ENCODE measurements at regions not wholly inside any gene's neighbourhood (a gene's known extent, or its start where the extent isn't known, plus 50 kb on each side); places are given as distances from the start of the nearest gene placed in this dataset.
"Not testable (repeated sequence)": the region's sequence is repeated elsewhere in the genome, so short reads cannot be mapped to it uniquely, and the experiment has no call there.

DNA sequence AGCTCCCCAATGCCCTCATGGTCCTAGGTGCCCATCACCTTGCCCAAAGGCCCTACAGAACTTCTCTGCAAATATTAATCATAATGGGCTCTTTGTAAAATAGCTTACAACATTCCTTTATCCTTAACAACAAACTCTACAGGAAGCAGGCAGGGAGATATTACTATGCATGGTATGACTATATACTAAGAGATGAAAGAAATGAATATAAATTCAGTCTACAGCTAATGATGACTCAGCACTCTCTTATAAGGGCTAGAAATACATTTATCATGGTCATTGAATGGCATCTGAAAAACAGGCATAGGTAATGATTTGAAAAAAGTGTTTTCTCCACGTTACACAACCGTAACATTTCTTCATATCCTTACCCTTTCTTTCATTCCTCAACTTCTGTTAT, 254.8 kb upstream of the DSEL start:
- Histone ChIP-seq H3K27ac (ENCODE audit: low read depth, low read length) (no peak overlapping the region), H3K9me2 (replicated peaks; ENCODE audit: control insufficient read depth, low read length) (no peaks in the 10 kb centered on the region), H3K4me1 (ENCODE audit: control insufficient read depth, low read length) (no peaks in the 10 kb centered on the region), H3K36me3 (ENCODE audit: control insufficient read depth, low read length) (no peaks in the 10 kb centered on the region), H3F3A (ENCODE audit: control insufficient read depth, insufficient read depth) (no peaks in the 10 kb centered on the region), H3K4me2 (ENCODE audit: low read length) (no peak overlapping the region), H3K4me3 (ENCODE audit: low read length) (no peak overlapping the region), H3K27me3 (ENCODE audit: control insufficient read depth, low read length) (no peaks in the 10 kb centered on the region), H4K20me1 (ENCODE audit: control insufficient read depth, insufficient read depth, low read depth, low read length) (no peaks in the 10 kb centered on the region), H3K9me3 (ENCODE audit: control insufficient read depth, insufficient read depth, low read length) (no peaks in the 10 kb centered on the region), H3K79me2 (ENCODE audit: control insufficient read depth, low read length) (no peaks in the 10 kb centered on the region)
- TF ChIP-seq, protein P1, sequence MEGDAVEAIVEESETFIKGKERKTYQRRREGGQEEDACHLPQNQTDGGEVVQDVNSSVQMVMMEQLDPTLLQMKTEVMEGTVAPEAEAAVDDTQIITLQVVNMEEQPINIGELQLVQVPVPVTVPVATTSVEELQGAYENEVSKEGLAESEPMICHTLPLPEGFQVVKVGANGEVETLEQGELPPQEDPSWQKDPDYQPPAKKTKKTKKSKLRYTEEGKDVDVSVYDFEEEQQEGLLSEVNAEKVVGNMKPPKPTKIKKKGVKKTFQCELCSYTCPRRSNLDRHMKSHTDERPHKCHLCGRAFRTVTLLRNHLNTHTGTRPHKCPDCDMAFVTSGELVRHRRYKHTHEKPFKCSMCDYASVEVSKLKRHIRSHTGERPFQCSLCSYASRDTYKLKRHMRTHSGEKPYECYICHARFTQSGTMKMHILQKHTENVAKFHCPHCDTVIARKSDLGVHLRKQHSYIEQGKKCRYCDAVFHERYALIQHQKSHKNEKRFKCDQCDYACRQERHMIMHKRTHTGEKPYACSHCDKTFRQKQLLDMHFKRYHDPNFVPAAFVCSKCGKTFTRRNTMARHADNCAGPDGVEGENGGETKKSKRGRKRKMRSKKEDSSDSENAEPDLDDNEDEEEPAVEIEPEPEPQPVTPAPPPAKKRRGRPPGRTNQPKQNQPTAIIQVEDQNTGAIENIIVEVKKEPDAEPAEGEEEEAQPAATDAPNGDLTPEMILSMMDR (IDR thresholded peaks at IDR 0.05; ENCODE audit: low read depth, low read length, poor library complexity, severe bottlenecking): no peak
- TF ChIP-seq EZH2phosphoT487 (IDR thresholded peaks at IDR 0.05; ENCODE audit: borderline replicate concordance, low read length): no peak

DNA sequence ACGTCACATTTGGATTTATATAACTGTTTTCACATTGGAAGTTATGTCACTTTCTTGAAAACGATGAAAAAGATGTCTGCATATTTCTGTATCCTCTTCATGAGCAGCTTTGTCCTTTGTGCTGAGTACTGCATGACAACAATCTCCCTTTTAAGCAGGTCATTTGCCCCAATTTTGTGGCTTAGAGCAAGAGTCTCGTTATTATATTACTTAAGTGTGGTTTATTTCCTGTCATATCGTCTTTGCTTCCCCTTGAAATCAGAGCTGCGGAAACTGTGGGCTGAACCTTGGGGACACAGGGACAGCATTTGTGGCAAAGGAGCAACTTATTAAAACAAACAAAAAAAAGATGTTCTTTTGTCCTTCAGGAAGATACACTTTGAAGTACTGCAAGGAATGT, 254.0 kb upstream of the DSEL start:
- H3K4me1 ChIP-seq (ENCODE audit: control insufficient read depth, low read length): no peaks in the 10 kb centered on the region
- H3K27ac ChIP-seq (ENCODE audit: low read depth, low read length): no peak overlapping the region
- no peaks in the 10 kb centered on the region for H3K36me3 ChIP-seq (ENCODE audit: control insufficient read depth, low read length)
- H3K9me2 ChIP-seq (replicated peaks; ENCODE audit: control insufficient read depth, low read length): no peaks in the 10 kb centered on the region
- no peaks in the 10 kb centered on the region for H3F3A ChIP-seq (ENCODE audit: control insufficient read depth, insufficient read depth)
- H3K4me3 ChIP-seq (ENCODE audit: low read length): no peak overlapping the region
- no peaks in the 10 kb centered on the region for H4K20me1 ChIP-seq (ENCODE audit: control insufficient read depth, insufficient read depth, low read depth, low read length)
- H3K27me3 ChIP-seq (ENCODE audit: control insufficient read depth, low read length): no peaks in the 10 kb centered on the region
- no peaks in the 10 kb centered on the region for H3K9me3 ChIP-seq (ENCODE audit: control insufficient read depth, insufficient read depth, low read length)
- TF ChIP-seq EZH2phosphoT487 (IDR thresholded peaks at IDR 0.05; ENCODE audit: borderline replicate concordance, low read length): no peak
- TF ChIP-seq, protein P1 (IDR thresholded peaks at IDR 0.05; ENCODE audit: low read depth, low read length, poor library complexity, severe bottlenecking): no peak
- no peaks in the 10 kb centered on the region for H3K79me2 ChIP-seq (ENCODE audit: control insufficient read depth, low read length)
- H3K4me2 ChIP-seq (ENCODE audit: low read length): no peak overlapping the region

DNA sequence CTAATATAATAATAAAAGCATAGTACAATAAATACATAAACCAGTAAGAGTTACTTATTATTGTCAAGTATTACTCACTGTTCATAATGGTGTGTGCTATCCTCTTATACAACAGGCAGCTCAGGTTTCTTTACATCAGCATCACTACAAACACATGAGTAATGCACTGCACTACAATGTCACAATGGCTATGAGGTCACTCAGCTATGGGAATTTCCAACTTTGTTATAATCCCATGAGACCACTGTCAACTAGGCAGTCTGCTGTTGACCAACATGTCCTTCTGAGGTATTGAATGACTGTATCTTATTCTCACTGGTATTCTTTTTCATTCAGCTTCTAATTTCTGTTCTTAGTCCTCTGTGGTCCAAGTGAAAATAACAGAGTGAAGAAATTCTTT, 250.4 kb upstream of the DSEL start:
- H3K79me2 ChIP-seq (ENCODE audit: control insufficient read depth, low read length): no peaks in the 10 kb centered on the region
- H3K4me1 ChIP-seq (ENCODE audit: control insufficient read depth, low read length): no peaks in the 10 kb centered on the region
- H3K9me3 ChIP-seq (ENCODE audit: control insufficient read depth, insufficient read depth, low read length): no peaks in the 10 kb centered on the region
- H3K36me3 ChIP-seq (ENCODE audit: control insufficient read depth, low read length): no peaks in the 10 kb centered on the region
- no peaks in the 10 kb centered on the region for H4K20me1 ChIP-seq (ENCODE audit: control insufficient read depth, insufficient read depth, low read depth, low read length)
- no peaks in the 10 kb centered on the region for H3K27me3 ChIP-seq (ENCODE audit: control insufficient read depth, low read length)
- no peaks in the 10 kb centered on the region for H3F3A ChIP-seq (ENCODE audit: control insufficient read depth, insufficient read depth)
- H3K4me3 ChIP-seq (ENCODE audit: low read length): no peak overlapping the region
- TF ChIP-seq, protein P1 (IDR thresholded peaks at IDR 0.05; ENCODE audit: low read depth, low read length, poor library complexity, severe bottlenecking): no peak
- no peak for TF ChIP-seq EZH2phosphoT487 (IDR thresholded peaks at IDR 0.05; ENCODE audit: borderline replicate concordance, low read length)
- no peak overlapping the region for H3K27ac ChIP-seq (ENCODE audit: low read depth, low read length)
- no peaks in the 10 kb centered on the region; the same call in 1 of the 2 replicates for H3K9me2 ChIP-seq (replicated peaks; ENCODE audit: control insufficient read depth, low read length)
- no peak overlapping the region for H3K4me2 ChIP-seq (ENCODE audit: low read length)

DNA sequence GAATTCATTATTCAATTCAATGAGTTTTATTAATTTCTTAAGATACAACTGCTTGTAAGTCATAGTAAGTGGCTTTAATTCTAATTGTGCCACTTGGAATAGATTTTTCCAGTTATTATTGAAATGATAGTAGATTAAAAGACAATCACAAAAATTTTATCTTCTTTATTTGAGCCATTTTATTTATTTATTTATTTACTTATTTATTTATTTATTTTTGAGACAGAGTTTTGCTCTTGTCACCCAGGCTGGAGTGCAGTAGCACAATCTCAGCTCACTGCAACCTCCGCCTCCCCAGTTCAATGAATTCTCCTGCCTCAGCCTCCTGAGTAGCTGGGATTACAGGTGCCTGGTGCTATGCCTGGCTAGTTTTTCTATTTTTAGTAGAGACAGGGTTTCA, 235.7 kb upstream of the DSEL start:
- H3K4me1 ChIP-seq (ENCODE audit: control insufficient read depth, low read length); H3K4me2 ChIP-seq (ENCODE audit: low read length); H3K9me2 ChIP-seq (replicated peaks; ENCODE audit: control insufficient read depth, low read length); H4K20me1 ChIP-seq (ENCODE audit: control insufficient read depth, insufficient read depth, low read depth, low read length); H3K27me3 ChIP-seq (ENCODE audit: control insufficient read depth, low read length); H3K27ac ChIP-seq (ENCODE audit: low read depth, low read length); H3K9me3 ChIP-seq (ENCODE audit: control insufficient read depth, insufficient read depth, low read length); H3F3A ChIP-seq (ENCODE audit: control insufficient read depth, insufficient read depth); H3K4me3 ChIP-seq (ENCODE audit: low read length); H3K79me2 ChIP-seq (ENCODE audit: control insufficient read depth, low read length); H3K36me3 ChIP-seq (ENCODE audit: control insufficient read depth, low read length): not testable (repeated sequence)
